Glomerular visceral epithelial cell (primary cell): ENCODE measurements at regions not wholly inside any gene's neighbourhood (a gene's known extent, or its start where the extent isn't known, plus 50 kb on each side); places are given as distances from the start of the nearest gene placed in this dataset.

Experiments
- DNase-seq: peaks from one replicate; pipeline ENCODE4 v3.0.0-alpha.2; 2016; ENCODE audit errors: extremely low spot score

DNA sequence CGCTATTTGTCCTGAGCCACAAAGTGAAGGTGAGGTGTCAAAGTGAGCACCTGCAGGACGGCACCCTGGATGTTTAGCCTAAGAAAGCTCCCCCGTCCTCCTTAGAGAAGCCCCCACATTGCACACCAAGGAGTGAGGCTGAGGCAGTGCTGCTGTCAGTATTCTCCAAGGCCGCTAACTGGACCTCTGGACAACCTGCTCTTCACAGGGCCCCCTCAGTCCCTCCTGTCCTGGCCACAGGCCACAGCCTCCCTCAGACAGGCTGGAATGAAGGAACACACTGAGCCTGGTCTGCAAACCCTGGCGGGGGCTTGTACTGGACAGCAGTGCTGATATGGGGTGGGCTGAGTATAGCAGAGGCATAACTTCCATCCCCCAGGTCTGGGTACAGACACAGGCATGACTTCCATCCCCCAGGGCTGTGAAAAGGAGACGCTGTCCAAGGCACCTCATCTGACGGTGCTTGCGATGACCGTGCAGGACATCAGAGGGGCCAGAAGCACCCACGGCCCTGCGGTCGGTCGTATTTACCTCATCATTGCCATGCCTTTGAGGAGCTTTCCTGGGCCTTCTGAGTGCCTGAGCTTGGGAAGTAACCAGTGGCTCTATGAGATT, 82.4 kb upstream of the DIO3 start:
- DNase-seq, result no peak

DNA sequence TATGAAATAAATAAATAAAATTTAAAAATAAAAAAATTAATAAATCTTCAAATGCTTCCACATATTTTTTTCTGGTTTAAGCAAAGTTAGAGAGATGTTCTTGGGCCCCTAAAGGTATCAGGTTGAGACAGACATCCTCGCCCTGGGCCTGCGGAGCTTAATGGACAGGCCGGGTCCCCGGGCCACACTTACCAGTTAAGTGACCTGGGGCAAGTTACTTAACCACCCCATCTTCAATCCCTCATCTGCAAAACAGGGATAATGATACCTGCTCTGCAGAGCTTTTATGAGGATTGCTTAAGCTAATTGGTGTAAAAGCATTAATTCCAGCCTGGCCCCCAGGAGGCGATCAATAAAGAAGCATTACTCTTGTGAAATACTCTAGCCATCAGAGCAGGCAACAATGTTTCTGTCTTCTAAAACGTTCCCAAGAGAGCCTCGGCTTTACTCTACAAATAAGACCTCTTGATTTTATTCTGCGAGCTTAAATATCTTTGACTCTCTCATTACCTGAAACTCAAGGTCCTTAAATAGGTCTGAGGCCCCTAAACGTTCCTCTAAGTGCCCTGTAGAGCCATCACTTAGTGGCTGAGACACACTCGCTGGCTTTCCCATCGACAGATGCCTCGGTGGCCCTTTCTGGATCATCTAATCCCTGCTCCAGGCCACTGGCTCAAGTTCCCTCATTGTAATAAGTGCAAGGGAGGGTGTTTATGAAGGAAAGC, 81.1 kb upstream of the DIO3 start:
- no peak for DNase-seq

DNA sequence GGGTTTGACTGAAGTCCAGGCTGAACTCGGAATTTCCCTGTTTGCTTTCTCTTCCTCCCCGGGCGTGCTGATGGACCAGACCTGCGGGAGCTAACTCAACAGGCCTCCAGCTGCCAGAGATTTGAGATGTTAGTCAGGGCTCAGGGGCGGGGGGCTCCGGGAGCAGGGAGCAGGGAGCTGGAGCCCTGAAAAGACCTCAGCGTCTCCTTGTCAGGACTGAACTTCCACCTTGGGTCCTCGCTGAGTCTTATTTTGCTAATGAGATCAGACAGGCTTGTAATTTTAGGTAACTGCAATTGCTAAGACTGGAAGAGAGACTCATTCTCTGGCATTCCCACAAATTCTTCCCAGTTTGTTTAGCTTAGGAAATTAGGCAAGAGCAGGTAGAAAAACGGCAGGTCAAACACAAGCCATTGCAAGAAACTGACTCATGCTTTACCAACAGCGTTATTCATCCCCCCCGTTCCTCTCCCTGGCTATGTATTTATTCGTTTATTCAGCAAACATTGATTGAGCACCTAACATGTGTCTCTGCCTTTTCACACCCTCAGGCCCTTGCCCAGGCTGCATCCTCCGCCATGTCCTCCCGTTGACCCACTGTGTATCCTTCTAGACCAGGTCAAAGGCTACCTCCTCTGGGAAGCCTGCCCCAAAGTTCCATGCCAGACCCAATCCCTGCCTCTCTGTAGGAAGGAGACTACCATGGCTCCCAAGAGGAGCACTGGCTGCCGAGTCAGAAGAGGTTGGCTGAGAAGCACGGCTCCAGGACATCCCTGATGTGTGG, 80.4 kb upstream of the DIO3 start:
- DNase-seq, result no peak

DNA sequence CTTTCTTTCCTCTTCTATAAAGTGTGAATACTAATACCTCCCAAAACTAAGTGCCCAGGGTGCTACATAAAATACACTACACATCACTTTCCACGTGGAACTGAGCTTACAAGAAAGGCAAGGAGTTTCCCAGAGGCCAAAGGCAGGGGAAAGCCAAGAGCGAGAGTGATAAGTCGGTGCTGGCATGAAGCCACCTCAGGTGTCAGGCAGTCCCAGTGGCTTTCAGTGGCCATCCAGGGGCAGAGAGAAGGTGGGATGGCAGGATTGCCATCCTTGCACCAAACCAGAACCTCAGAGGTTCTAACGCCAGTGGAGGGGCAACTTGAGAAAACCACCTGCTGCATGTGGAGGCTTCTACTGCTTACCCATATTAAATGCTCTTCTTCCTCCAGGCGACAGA, 79.7 kb upstream of the DIO3 start:
- no peak for DNase-seq

DNA sequence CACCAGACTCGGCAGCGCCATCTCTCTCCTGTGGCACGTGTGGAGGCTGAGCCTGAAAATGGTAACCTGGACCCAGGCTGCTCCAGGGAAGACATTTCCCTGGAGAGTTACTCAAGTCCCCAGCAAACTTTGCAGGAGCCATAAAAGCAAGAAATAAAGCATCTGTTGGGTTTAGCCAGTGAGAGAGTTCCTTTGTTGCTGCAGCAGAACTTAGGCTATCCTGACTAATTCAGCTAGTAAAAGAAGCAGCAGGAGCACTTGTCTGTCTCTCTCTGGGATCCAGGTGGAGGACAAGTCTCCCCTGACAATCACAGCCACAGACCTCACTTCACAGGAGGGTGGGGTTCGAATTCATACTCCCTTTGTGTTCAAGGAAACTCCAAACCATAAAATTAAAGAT, 79.2 kb upstream of the DIO3 start:
- DNase-seq, result no peak

DNA sequence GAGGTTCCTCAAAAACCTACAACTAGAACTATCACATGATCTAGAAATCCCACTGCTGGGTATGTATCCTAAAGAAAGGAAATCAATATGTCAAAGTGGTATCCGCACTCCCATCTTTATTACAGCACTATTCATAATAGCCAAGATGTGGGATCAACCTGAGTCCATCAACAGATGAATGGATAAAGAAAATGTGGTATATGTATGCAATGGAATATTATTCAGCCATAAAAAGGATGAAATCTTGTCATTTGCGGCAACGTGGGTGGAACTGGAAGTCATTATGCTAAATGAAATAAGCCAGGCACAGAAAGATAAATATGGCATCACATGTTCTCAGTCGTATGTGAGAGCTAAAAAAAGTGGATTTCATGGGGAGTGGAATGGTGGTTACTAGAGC, 77.5 kb upstream of the DIO3 start:
- DNase-seq, result no peak

DNA sequence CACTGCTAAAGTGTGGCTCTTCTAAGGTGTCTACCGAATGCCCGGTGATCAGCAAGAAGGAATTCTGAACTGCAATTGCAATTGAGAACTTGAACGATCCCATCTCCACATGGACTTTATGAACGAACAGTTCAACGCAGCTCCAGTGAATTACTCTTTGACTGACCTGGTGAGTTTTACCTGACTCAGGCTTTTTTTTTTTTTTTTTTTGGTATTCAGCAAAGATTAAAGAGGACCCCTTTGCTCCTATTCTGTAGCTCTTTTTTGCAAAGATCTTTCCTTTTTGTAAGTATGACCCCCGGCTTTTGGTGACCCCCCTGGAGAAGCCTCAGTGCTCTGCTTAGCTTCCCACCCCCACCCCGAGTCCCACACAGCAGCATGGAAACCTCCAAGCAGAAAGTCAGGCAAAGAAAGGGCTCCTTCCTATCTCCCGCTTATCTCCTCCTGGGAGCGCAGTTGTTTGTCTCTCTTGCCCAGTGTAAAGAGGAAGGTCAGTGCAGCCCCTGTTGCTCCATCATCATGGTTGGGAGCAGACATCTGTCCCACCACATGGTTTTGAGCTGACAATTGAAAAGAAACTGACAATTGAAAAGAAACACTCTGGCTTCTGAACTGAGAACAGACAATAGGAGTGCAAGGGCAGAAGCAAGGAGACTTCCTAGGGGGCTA, 72.1 kb upstream of the DIO3 start:
- DNase-seq, result no peak

DNA sequence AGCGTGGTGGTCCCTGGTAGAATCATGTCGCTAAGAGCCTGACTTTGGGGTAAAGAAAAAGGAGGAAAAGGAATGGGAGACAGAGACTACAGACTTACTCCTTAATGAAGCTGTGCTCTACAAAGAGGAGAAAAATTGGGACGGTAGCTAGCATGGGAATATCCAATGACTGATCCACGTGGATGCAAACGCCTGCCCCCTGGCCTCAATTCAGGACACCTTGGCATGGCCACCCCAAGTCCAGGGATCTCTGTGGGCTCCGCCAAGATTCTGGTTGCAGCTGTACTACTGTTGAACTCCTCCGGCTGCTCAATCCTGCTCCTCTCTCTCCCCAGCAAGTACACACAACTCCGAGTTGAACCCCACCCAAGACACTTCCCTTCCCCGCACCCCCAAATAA, 70.5 kb upstream of the DIO3 start:
- no peak for DNase-seq

DNA sequence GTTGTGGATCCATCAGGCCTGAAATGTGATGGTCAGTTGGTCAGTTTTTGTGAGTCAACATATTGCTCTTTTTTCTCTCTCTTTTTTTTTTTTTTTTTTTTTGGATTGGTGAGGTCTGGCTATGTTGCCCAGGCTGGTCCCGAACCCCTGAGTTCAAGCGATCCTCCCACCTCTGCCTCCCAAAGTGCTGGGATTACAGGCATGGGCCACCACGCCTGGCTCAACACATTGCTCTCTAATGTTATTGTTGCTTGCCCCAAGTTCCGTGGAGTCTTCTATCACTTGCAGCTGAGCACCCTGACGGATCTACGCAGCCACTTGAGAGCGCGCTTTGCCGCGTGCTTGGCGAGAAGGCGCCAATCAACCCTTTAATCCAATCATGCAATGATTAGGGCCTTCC, 69.5 kb upstream of the DIO3 start:
- no peak for DNase-seq

DNA sequence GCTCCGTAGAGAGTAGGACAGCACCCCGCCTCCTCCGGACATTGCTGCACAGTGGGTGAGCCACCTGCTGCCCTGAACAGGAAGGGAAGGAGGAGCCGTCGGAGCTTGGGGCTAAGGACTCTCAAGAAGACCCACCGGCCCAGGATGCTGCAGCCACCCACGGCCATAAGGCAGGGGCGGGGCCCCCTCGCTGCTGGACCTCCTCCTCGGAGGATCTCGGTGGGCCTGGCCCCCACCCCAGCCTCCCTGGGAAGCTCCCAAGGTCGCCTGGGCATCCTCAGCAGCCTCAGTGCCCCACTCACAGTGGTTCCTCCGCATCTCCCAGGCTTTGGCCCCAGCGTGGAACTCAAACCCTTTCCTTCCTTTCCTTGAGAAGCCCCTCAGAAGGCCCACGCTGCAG, 68.6 kb upstream of the DIO3 start:
- DNase-seq, result no peak

DNA sequence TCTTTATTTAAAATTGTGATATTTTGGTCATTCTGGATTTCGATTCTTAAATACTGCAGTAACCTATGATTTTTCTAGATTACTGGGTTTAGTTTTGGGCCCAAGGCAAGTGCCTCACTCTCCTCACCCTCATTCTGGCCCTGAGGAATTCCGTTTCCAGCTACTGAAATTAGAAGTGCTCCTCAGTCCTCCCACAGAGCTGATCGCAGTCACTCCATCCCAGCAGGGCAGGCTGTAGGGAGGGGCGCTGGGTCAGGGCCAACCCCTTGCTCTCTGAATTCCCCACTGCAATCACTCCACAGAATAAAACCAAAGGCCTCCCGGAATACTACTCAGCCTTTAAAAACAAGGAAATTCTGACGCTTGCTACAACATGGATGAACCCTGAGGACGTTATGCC, 66.5 kb upstream of the DIO3 start:
- DNase-seq, result no peak

DNA sequence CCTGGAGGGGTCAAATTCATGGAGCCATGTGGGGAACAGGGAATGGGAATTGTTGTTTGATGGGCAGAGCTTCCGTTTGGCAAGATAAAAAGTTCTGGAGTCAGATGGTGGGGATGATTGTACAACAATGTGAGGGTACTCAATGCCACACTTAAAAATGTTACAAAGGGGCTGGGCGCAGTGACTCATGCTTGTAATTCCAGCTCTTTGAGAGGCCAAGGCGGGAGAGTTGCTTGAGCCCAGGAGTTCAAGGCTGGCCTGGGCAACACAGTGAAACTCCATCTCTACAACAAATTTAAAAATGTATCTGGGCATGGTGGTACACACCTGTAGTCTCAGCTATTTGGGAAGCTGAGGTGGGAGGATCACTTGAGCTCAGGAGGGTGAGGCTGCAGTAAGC, 66.0 kb upstream of the DIO3 start:
- DNase-seq, result no peak

DNA sequence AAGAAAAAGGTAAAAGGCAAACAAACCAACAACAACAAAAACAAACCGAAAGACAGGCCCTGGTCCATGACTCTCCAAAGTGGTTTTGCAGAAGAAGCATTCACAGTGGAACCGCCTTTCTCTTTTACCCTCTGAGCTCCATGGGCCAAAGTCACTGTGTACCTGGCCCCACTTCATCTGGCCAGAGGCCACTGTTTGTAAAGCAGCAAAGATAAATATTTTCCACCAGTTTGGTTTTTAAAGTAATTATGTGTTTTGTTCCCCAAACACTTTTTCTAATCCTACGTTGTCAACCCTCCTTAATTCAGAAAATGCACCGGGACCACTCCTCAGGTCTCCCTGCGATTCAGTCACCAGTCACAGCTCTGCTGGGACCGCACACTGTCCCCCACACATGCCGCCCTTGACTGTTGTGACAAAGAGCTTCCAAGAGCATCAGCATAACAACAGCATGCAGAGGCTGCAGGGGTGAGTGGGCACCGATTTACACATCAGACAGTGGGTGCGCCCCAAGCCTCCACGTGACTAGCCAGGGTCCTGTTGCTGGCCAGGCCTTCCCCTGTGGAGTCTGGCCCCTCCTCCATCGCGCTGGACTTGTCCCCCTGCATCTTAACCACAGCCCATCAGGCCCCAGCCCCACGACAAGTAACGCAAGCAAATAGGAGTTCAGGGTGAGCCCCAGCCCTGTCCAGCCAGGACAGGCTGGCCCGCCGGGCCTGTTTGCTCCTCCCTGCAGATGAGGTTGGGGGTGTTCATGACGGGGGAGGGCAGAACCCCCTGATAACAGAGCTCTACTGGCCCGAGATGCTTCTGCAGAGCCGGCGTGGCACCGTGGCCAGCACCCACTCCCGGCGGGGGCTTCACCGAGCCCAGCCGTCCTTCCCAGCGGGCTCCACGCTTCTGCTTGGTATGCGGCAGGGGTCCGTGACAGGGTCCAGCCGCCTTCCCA, 65.2 kb upstream of the DIO3 start:
- DNase-seq, result no peak

DNA sequence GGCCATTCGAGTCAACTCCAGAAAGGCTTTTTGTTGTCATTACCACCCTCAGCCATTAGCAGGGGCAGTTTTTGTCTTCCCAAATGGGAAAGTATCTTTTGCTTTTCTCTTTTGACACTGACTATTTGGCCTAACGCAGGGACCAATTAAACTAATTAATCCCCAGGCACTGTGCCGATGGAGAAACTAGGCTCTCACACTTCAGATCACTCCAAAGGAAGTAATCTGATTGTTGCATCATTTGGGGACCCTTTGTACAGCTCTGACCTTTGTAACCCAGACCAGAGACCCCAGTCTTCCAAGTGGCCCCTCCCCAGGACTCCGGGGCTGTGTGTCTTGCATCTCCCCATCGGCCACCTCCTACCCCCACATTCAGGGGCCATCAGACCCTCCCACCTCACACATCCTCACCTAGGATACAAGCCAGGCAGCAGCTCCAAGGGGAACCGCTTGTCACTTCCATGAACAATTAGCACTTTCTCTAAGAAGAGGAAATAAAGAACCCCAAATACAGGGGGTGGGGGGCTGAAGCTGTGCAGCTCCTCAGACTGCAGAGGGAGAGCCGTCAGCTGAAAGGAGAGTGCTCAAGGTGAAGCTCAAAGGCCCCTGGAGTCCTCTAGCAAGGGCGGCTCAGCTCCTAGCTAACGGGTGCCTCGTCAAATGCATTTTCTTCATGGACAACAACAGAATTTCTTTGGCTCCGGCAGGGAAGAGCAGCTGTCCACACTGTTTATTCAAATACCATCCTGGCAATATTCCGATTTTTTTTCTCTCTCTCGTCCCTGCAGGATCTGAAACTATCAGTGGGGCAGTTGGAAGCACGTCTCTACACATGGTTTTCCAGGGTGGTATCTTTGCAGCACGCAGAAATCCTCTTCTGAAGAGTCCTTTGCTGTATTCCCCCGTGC, 64.3 kb upstream of the DIO3 start:
- no peak for DNase-seq

DNA sequence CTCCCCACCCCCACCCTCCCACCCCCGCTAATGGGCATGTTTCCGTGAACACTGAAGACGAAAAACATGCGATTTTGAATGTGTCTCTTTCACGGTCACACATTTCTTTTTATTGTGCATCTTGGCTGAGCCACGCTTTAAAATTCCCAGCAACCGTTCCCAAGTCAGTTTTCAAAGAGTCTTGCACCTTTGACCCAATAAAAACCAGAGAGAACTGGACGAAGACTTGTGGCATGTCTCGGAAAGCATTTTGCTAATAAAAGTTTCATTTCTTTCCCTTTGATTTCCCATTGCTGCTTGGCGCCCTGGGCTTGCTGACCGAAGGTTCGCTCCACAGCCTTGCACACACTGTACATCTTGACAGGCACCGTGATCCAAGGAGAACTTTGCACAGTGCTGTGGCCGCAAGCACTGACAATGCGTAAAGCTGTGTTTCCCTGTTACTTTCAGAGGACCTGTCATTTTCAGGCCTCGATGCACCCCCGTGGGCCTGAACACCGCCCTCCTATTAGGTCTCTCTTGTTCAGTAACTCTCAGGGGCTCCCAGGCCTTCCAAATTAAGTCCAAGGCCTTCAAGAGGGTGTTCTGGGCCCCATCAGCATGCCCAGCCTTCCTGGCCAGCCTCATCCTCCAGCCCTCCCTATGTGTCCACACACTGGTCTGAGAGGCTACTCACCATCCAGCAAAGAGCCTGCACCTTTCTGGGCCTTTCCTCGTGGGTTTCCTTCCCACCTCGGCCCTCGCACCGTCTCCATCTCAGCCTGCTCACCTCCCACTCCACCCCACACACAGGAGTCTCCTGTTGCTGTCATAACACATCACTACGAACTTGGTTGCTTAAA, 63.4 kb upstream of the DIO3 start:
- no peak for DNase-seq

DNA sequence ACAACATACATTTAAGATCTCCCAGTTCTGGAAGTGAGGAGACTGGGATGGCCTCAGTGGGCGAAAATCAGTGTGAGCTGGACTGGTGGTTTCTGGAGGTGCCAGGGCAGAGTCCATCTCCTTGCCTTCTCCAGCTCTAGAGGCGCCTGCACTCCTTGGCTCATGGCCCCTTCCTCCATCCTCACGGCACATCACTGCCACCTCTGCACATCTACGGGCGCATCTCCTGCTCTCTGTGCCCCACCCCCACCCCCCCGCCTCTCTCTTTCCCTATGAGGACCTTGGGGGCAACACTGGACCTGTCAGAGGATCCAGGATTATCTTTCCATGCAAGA, 62.8 kb upstream of the DIO3 start:
- no peak for DNase-seq

DNA sequence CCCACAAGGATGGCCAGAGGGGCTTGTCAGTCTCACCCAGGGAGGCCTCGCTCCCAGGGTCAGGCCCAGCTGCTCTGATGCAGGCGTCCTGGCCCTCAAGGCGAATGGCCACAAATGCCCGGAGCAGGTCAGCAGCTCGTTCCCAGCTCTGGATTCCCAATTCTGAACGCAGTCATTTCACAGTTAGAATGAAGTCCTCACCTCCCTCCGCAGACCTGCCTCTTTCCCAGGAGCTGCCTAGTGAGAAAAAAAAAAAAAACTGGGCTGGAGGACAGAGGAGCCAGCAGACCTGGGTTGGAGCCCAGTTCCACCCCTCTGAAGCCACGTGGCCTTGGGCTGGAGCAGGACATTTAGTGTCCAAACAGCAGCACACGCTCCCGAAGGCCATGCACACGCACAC, 62.2 kb upstream of the DIO3 start:
- DNase-seq, result no peak

DNA sequence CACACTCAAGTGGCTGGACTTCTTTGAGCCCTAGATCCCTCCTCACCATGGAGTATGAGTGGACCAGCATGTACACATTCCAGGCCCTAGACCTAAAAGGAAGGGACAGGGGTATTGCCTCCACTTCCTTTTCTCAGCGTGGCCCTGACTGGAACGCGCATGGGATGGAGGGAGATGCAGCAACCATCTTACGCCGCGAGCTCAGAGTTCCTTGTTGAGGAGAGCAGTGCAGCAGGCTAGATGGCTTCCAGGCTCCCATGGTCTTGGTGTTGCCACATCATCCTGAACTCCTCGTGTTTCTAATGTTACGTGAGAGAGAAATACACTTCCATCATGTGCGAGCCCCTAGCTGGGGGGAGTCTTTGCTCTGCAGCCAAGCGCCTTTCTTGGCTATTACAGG, 61.8 kb upstream of the DIO3 start:
- no peak for DNase-seq

DNA sequence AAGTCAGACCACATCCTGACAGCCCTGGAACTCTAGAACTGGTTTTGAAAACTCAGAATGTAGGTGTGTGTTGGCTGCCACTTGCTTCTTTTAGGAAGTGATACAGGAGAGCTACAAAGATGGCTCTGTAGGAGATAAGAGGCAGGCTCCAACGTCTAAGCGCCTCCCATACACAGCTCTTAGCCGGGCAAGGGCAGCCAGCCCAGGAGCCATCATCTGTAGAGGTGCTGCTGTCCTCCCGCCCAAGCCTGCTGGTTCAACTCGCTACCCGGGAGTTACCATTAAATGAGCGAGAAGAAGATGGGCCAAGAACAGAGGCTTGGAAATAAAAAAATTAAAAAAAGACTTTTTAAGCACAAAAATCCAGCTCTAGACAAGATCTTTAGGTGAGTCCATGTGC, 61.2 kb upstream of the DIO3 start:
- no peak for DNase-seq

DNA sequence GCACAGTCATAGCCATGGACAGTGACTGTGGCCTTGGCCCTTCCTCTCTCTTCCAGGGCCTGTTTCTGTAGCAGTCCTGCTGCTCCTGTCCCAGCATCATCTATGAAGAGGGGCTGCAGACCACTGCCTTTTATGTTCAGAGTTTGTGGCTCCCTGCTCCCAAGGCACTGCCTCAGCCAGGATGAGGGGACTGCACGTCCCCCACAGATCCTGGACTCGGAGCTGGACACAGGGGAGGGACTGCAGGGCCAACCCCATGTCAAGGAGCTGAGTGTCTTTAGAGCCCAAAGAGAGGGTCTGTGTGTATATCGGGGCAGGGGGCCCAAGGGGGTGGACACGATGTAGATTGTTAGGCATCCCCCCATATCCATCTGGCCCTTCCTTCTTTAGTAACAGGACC, 60.6 kb upstream of the DIO3 start:
- DNase-seq, result no peak
